HG03439 (cell line): ENCODE measurements at regions not wholly inside any gene's neighbourhood (a gene's known extent, or its start where the extent isn't known, plus 50 kb on each side); places are given as distances from the start of the nearest gene placed in this dataset.
A peak's percentile ranks its signal among the peaks of the same experiment; 100 is the strongest.

Experiments
- ATAC-seq: cut with Tn5 transposase; IDR thresholded peaks from one replicate; pipeline ENCODE4 v1.9.1; 2021; ENCODE audit warnings: mild to moderate bottlenecking, moderate library complexity; ENCODE audit not compliant: unreplicated experiment

GRCh38 chr4:104138116-104138515 is 356.6 kb downstream of the CXXC4 start:
- no peak for ATAC-seq

DNA sequence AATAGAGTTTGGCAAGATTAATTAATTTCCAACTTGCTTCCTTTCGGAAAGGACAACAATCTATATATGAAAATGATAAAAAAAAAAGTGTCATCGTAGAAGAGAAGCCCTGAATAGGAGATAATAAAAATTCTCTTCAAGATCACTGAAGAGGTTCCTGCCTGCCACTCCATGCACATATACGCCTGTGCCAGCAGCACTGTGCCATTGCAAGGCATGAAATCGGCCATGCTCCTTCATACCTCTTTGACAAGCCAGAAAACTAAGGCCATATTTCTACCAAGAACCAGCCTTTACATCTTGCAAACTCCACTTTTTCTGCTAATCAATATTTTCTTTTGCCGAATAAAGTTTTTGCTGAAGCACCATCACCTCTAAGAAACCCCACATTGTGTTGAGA is 365.5 kb downstream of the CXXC4 start:
- ATAC-seq, result no peak

DNA sequence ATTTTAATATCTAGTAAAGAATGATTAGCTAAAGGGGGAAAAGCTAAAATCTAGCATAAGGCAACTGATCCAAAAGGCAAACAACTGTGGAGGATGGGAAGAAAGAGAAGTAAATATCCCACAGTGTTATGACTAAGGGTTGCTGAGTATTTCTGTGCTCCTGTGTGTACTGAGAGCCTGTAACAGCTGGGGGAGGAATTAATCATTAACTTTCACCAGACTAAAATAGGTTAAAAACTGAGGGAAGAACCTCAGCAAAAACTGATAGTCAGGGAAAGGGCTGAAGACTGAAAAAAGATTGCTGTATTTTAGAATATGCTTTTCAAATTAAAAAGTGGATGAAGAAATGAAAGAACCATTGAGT is 365.9 kb downstream of the CXXC4 start:
- ATAC-seq, result no peak

- ATAC-seq, result no peak
These were observed 366.5 kb downstream of the CXXC4 start for GRCh38 chr4:104128031-104128849.

DNA sequence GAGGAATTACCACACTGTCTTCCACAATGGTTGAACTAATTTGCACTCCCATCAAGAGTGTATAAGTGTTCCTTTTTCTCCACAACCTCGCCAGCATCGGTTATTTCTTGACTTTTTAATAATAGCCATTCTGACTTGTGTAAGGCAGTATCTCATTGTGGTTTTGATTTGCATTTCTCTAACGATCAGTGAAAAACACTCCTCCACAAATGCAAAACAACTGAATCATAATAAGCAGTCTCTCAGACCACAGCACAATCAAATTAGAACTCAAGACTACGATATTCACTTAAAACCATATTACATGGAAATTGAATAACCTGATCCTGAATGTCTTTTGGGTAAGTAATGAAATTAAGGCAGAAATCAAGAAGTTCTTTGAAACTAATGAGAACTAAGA is 371.7 kb downstream of the CXXC4 start:
- ATAC-seq, result no peak

- ATAC-seq, result no peak
These were observed 376.9 kb downstream of the CXXC4 start for GRCh38 chr4:104117776-104118175.

DNA sequence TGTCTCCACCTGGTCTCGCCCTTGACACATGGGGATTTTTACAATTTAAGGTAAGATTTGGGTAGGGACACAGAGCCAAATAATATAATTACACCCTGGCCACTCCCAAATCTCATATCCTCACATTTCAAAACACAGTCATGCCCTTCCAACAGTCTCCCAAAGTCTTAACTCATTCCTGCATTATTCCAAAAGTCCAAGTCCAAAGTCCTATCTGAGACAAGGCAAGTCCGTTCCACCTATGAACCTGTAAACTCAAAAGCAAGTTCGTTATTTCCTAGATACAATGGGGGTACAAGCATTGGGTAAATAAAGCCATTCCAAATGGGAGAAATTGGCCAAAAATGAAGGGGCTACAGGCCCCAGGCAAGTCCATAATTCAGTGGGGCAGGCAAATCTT is 380.8 kb downstream of the CXXC4 start:
- no peak for ATAC-seq

DNA sequence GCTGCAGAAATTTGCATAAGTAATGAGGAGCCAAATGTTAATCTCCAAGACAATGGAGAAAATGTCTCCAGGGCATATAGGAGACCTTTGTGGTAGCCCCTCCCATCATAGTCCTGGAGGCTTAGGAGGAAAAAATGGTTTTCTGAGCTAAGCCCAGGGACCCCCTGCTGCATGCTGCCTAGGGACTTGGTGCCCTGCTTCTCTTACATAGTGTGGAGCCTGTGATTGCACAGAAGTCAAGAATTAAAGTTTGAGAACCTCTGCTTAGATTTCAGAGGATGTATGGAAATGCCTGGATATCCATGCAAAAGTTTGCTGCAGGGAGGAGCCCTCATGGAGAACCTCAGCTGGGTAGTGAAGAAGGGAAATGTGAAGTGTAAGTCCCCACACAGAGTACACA is 379.4 kb upstream of the TACR3 start:
- no peak for ATAC-seq

DNA sequence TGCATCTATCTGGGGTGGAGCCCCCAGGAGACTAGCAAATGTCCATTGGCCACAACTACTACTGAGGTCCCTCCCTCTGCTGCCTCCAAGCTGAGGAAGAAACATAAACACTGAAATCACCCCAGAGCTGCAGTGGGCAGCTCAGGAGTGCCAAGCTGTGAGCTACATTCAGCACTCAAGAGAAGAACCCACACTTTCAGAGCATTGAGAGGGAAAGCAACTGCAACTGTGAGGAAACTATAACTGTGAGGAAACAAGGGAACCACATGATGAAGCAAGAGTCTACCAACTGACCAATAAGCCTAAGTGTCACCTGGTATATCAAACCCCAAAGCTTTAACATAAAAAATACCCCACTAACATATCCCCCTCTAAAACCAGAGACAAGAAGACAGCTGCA is 373.5 kb upstream of the TACR3 start:
- ATAC-seq, result no peak

DNA sequence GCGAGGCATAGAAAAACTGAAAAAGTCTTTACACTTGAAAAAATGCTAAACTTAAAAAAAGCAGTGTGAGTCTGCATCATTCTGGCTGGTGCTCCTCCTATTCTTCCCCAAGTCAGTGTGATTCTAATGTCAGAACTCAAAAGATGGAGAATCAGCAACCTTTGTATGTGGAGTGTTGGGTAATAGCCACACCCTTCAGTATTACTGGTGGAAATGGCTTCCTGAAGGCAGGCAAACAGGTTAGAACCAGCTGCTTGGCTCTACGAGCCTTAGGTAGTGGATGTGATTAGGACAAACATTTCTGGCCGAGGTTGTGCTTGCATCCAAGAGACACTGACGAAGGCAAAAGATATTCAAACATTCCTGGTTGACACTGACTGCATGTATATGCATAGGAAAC is 353.4 kb upstream of the TACR3 start:
- no peak for ATAC-seq

DNA sequence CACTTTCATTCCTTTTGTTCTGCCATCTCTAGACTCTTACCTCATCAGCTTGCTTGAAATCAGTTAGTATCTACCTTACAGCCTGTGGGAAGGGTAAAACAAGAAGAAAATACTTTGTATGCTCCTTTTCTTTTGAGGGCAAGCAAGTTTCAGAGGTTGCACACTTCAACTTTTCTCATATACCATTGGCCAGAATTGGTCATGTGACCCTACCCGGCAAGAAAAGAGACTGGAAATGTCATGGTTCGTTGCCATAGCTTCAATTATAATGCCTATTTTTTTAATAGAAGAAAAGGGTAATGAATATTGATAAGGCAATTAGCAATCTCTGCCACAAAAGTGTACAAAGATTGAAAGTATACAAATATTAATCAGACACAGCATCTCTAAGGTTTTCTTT is 346.7 kb upstream of the TACR3 start:
- no peak for ATAC-seq

DNA sequence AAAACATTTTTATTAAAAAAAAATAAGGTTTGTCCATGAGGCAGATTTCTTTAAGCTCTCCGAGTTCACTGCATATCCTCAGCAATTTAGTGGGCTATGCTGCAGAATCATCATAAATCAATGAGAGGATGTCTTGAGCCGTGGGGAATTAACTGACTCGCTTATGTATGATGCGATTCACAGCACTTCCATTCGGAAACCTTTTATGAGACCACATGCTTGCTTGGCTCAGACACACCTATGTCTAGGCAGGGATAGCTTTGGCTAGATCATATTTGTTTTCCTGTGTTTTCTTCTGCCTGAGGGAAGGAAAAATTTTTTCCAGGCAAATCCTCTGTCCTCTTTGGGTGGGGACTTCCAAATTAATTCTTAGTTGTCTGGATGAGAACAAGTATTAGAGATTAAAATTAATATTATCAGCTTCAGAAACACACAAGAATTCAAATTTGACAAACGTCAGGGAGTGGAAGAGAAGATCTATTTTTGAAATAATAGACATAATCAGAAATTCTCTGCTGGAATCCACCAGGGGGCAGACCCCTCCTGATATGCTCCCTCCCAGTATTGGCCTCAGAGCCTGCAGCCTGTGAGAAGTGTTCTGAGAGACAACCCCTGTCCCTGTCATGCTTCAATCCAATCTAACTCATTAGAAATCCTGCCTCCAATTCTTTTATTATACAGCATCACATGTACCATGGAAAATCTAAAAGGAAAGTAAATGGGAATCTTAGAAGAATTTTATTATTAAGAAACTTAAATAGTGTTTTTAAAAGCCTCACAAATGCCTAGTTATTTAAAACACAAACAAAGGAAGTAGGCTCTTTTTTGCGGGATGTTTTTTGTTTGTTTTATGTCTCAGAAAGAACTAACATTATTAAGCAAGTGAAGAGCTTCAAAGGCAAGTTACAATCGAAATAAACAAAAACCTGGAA is 345.1 kb upstream of the TACR3 start:
- peak; percentile 73 for ATAC-seq

DNA sequence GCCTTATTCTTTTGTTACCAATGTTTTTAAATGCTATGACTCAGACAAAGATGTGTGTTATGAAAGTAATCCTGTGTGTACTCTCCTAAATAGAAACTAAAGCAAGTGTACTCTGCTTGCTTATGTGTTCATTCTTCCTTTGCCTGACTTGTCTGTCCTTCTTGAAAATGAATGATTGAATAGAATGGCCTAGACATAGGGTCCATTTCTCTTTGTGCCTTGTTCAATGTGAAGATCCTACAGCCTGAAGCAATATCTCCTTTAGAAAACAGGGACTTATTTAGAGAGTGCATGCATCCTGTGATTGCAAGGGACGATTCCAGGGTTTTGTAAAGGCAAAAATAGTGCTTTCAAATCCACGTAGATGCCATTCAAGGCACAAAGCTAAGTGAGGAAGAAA is 343.6 kb upstream of the TACR3 start:
- no peak for ATAC-seq

DNA sequence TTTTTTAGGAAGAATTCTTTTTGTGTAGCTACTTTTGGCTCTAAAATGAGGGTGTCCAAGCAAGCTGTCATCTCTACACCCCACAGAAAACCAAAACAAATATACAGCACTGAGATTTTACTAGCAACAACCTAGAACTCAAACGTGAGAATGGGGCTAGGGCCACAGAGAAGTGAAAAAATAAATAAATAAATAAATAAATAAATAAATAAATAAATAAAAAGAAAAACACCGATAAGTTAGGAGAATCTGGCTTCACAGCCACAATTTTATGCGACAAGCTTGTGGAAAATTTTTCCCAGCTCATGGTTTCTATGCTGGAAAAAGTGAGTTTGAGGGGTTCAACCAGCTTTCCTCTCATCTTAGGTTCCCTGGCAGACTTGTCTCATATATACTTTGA is 324.6 kb upstream of the TACR3 start:
- ATAC-seq, result no peak

DNA sequence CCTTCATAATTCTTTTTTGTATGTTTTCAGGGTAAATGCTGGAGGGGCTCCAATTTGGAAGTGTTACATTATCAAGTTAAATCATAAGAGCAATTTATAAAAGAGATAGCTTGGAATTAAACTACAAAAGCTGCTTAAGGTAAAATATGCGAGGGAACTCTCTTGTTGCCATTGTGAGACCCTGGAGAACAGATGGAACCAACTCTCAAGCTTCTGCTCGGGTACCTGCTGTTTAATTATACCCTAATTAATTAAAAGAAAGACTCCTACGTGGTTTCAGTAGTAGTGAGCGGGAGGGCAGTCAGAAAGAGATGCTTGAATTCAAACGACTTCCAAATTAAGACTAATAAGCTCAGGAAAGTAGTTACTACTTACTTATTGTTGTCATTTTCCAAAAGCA is 313.1 kb upstream of the TACR3 start:
- ATAC-seq, result no peak

GRCh38 chr4:104025251-104025650 is 305.5 kb upstream of the TACR3 start:
- ATAC-seq, result no peak

GRCh38 chr4:104022831-104023230 is 303.0 kb upstream of the TACR3 start:
- ATAC-seq, result no peak

DNA sequence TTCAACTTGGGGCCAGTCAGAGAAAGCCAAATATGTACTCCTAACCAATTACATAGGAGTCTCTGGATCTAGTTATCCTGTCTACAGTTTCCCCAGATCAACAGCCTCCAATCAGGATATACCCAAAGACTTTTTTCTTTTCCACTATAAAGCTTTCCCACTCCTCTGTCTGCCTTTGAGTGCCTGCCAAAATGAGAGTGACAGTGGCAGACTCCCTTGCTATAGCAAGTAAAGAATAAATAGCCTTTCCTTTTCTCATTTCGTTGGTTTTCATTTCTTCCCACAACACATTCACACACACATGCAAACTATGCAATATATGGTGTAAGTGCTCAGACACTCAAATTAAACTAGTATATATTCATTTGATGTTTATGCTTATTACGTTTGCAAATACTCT is 302.4 kb upstream of the TACR3 start:
- ATAC-seq, result no peak

DNA sequence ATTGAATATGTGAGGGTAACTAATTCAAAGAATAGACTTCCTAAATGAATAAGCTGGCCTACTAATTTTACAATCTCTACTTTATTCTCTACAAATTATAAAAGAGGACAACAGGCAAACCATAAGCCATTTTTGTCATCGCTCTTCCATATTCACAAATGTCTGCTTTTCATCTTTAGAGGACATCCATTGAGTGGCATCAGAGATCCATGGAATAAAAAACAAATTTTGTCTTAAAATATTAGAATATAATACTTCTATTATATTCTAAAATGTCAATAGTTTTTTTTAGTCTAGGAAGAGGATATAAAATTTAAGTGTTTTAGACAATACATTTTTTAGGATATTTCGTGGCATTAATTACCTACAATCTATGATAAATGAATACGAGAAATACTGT is 300.9 kb upstream of the TACR3 start:
- ATAC-seq, result no peak

GRCh38 chr4:104017213-104017612 is 297.4 kb upstream of the TACR3 start:
- ATAC-seq, result no peak

GRCh38 chr4:104015680-104016079 is 295.9 kb upstream of the TACR3 start:
- ATAC-seq, result no peak

DNA sequence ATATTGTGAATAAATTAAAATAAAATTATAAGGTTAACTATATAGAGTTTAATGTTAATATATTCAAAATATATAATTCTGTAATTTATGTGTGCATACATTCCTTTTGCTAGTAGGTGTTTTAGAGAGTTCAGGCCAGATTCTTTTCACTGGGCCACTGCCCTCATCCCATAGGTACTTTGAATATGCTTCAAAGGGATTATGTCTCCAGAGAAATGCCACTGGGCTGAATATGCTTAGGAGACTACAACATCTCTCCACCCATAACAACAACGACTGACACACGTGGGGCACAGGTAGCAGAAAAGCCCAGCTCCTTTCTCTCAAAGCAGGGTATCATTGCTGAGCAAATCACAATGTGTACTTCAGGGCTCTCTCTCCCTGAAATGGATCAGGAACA is 290.9 kb upstream of the TACR3 start:
- no peak for ATAC-seq
